ENCODE measurements at regions not wholly inside any gene's neighbourhood (a gene's known extent, or its start where the extent isn't known, plus 50 kb on each side); places are given as distances from the start of the nearest gene placed in this dataset.
A peak's percentile ranks its signal among the peaks of the same experiment; 100 is the strongest.
"Not testable (repeated sequence)": the region's sequence is repeated elsewhere in the genome, so short reads cannot be mapped to it uniquely, and the experiment has no call there.

GRCh38 chr18:59799383-59800015, 100.3 kb upstream of the PMAIP1 start:
- DNase-seq, result no peak

DNA sequence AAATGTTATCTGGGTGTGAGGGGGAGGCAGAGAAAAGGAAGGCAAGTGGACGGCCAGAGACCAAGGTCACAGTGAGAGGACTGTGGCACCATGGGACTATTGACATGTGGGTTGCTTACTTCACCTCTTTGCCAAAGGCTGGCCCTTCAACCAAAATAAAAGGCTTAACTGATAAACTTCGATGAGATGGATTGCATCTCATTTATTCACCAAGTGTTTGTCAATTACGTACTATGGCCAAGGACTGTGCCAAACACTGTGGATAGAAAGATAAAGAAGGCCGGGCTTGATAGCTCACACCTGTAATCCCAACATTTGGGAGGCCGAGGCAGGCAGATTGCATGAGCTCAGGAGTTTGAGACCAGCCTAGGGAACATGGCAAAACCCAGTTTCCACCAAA, 98.7 kb upstream of the CCBE1 start:
- no peak for DNase-seq

GRCh38 chr18:59792353-59792752, 95.1 kb upstream of the CCBE1 start:
- no peak for DNase-seq

- DNase-seq, result not testable (repeated sequence)
Measured at GRCh38 chr18:59790346-59790936, 93.2 kb upstream of the CCBE1 start.

DNA sequence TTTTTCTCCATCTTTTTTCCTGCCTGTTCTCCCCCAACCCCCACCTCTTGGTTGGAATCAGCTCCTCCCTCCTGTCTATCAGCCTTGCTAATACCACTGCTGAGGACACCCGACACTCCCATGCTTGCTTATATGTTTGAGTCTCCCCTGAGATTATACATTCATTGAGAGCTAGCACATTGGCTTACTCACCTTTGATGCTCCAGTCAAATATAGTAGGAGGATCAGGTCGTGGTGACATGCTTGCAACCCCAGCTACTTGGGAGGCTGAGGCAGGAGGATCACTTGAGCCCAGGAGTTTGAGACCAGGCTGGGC, 91.5 kb upstream of the CCBE1 start:
- DNase-seq, result no peak

GRCh38 chr18:59787998-59788790, 91.0 kb upstream of the CCBE1 start:
- DNase-seq, result no peak

- DNase-seq, result no peak
Measured at GRCh38 chr18:59784694-59785093, 87.5 kb upstream of the CCBE1 start.

DNA sequence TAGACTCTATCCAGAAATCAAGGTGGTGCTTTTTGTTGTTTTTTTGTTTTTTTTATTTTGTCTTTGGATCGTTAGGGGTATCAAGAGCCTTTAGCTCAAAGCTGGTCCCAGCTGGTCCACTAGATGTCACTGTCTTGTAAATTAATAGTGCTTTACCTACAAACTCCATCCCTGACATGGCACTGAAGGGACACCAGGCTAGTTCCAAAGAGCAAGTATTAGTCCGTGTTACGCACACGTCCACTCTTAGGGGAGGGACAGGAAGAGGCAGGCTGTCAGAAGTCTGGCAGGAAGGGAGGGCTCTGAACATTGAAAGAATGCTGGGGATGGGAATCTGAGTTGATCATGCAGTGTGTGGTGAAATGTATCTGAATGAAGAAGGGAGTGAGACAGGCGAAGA, 85.9 kb upstream of the CCBE1 start:
- DNase-seq, result peak; percentile 4 to 42

- no peak for DNase-seq
Measured at GRCh38 chr18:59779979-59780378, 82.8 kb upstream of the CCBE1 start.

DNA sequence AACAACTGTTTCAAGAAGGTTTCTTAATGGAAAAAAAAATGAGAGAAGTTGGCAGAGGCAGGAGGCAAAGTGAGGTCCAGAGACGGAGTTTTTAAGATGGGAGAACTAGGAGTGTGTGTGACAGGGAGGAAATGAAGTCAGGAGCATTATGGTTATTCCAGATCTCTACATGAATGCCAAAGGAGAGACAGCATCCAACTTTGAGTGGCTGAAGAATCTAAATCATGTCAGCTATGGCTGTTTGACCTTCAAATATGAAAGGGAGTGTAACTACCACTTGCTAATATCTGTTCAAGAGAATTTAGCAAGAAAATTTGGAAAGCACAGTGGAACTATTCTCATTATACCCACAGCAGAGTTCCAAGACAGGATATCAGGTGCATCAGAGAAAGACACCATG, 81.2 kb upstream of the CCBE1 start:
- DNase-seq, result no peak

- DNase-seq, result no peak
Measured at GRCh38 chr18:59777636-59778035, 80.4 kb upstream of the CCBE1 start.

GRCh38 chr18:59769129-59769865, 72.1 kb upstream of the CCBE1 start:
- DNase-seq, result no peak

- DNase-seq, result no peak
Measured at GRCh38 chr18:59768409-59768808, 71.2 kb upstream of the CCBE1 start.

- DNase-seq, result no peak
Measured at GRCh38 chr18:59767732-59768131, 70.5 kb upstream of the CCBE1 start.

GRCh38 chr18:59765343-59765742, 68.1 kb upstream of the CCBE1 start:
- no peak for DNase-seq

- no peak for DNase-seq
Measured at GRCh38 chr18:59764281-59764680, 67.1 kb upstream of the CCBE1 start.

- no peak for DNase-seq
Measured at GRCh38 chr18:59763541-59764136, 66.4 kb upstream of the CCBE1 start.

DNA sequence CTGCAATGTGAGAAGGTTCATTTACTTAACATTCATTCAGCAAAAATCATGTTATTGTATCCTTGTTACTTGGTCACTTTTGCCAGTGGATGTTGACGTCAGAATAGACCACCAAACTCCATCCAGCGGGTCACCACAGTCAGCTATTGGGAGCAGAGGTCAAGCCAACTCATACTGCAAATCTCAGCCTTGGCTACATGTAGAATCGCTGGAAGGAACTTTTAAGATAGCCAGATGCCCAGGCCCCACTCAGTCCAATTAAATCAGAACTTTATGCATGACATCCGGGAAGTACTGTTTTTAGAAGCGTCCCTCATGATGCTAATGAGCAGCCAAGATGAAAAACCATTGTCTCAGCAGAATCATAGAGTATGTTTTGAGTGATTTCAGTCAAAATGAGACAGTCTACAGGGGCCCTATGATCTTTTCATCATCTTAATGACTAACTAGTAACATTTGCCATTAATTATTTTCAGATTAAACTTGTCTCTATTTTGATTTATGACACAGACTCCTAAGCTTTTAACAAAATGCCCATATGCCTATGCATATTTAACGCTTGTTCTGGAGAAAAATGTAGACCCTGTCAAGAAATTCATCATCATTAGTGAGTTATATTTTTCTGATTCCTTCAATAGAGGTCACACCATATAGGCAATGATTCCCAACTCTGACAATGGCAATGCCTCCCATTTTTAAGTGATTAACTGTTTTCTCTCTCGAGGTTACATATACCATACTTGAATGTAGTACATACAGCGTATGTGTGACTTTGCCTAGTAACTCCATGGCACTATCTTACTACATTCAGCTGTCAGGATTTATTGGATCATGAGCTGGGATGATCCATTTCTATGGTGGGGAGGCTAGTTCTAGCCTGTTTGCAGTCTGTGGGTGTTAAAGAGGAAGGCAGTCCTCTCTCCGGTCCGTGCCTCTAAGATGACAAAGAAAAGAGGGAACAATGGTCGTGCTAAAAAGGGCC, 63.7 kb upstream of the CCBE1 start:
- no peak for DNase-seq

DNA sequence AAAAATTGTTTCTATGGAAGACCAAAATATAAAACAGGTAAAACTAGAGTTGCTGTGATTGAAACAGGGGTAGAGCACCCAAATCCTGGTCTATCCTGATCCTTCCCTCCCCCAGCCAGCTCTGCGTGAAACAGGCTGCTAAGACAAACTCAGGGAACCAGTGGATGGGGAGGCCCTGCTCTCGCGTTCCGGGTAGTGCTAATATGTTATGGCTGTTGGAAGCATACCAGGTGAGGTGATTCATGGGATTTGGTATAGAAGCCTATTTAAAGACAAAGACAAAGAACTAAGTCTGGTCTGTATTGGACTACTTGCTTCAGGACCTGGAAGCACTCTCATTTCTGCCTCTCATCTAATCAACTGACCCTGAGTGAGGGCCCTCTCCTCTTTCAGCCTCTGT, 63.0 kb upstream of the CCBE1 start:
- no peak for DNase-seq

DNA sequence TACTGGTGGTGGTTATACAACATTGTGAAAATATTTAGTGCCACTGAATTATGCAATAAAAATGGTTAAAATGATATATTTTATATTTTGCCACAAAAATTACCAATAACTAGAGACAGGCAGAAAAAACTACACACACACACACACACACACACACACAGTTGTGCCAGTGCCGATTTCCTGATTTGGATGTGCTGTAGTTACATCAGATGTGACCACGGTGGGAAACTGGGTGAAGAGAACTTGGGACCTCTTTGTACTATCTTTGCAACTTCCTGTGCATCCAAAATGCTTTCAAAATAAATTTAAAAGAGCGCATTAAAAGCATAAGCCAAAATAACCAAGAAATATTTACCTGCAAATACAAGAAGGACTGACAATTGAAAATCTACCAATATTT, 61.6 kb upstream of the CCBE1 start:
- DNase-seq, result no peak

DNA sequence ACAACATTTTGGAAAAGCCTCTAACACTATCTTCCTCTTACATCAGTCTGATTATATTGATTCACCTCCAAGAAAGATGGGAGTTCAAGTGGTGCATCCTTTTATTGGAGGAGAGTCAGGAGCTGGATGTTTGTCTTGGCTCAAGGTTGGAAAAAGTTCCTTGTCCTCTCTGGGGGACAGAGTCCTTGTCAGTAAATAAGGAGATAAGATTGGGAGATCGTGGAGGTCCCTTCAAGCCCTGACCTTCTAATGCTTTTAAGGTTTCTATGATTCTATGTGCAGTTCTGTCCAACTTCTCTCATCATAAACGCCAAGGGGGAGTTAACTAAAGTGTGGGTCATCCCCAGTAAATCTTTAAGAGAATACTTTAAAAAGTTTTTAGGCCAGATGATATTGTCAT, 60.9 kb upstream of the CCBE1 start:
- no peak for DNase-seq

- no peak for DNase-seq
Measured at GRCh38 chr18:59752666-59753065, 55.4 kb upstream of the CCBE1 start.
